NCI-H69 (cell line): ENCODE measurements at regions not wholly inside any gene's neighbourhood (a gene's known extent, or its start where the extent isn't known, plus 50 kb on each side); places are given as distances from the start of the nearest gene placed in this dataset.

Source experiments
- DNase-seq: peaks from one replicate; lab custom pipeline; 2025; lab: John Stamatoyannopoulos, UW

DNA sequence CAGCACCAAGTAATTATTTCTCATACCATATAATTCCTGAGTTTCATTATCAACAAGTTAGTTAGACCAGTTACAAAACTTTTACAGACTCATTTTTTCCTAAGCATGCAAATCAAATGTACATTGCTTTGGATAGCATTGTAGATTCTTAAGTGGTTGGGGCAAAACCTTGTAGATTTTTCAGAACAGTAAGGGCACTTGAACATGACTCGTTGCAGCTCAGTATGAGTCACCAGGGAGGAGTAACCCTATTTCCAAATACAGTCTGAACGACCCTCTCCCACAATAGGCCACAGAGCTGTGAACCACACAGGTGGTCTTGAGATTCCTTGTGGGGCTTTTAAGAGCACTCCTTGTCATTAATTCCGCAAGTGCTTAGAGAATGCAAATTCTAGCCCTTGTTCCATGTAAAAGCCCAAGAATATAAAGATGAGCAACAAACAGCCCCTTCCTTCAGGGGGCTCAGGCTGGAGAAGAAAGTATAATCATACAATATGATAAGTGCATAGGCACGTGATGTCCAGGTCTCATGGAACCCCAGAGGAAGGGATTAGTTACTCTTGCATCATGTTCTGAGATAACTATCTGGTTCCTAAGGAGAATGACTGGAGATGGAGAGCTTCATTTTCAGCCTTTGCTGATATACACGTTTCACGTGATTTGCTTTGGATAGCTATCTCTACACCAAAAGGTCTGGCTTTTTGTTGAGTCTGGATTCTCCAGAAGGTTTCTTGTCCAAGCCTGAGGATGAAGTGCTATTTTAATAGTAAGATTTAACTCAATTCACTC is 295.7 kb downstream of the KCNN2 start:
- no peak for DNase-seq

DNA sequence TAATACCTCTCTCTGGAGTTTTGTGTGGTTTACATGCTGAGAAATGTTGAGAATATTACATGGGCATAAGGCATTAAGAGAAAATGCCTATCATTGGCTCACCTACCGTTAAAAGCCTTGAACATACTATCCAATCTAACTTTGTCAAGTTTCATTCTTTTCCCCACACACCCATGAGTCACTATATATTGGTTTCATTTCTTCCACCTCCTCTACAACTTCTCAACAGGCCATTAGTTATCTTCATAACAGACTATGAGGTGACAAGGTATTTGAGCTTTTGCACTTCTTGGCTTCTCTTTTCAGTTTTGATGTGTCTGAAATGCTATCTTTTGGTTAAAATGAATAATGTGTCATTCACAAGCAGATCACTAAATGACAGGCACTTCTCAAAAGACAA is 288.0 kb downstream of the KCNN2 start:
- no peak for DNase-seq

DNA sequence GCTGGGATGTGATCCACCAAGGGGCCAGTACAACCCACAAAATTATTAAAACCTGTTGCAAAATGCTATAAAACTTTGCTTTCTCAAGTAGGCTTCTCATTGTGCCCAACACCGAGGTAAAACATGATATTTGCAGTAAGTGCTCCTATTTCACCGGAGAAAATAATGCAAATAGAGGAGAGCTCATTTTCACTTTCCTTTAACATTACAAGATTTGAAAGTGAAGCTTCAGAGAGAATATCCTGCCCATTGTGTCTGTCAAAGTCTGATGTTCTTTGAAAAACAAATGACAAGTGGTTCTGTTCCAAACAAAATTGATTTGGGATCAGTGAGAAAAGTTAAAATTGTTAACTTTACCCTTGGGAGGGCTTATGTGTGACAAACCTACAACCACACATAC is 287.1 kb downstream of the KCNN2 start:
- no peak for DNase-seq

DNA sequence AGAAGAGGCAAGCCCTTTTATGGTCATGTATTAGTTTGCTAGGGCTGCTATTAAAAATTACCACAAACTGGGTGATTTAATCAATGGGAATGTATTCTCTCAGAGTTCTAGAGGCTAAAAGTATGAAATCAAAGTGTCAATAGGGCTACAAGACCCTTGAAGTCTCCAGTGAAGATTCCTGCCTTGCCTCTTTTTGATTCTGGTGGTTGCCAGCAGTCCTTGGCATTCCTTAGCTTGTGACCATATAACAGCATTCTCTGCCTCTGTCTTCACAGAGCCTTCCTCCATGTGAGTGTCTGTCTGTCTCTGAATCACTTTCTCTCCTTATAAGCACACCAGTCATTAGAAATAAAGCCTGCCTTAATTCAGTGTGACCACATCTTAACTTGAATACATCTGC is 282.7 kb downstream of the KCNN2 start:
- DNase-seq = no peak

DNA sequence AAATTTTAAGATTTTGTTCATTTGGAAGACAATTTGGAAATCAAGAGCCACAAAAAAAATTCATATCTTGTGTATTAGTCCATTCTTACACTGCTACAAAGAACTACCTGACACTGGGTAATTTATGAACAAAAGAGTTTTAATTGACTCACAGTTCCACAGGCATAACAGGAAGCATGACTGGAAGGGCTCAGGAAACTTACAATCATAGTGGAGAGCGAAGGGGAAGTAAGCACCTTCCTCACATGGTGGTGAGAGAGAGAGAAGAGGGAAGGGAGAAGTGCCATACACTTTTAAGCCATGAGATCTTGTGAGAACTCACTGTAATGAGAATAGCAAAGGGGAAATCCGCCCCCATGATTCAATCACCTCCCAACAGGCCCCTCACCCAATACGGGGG is 274.4 kb downstream of the KCNN2 start:
- DNase-seq = no peak

DNA sequence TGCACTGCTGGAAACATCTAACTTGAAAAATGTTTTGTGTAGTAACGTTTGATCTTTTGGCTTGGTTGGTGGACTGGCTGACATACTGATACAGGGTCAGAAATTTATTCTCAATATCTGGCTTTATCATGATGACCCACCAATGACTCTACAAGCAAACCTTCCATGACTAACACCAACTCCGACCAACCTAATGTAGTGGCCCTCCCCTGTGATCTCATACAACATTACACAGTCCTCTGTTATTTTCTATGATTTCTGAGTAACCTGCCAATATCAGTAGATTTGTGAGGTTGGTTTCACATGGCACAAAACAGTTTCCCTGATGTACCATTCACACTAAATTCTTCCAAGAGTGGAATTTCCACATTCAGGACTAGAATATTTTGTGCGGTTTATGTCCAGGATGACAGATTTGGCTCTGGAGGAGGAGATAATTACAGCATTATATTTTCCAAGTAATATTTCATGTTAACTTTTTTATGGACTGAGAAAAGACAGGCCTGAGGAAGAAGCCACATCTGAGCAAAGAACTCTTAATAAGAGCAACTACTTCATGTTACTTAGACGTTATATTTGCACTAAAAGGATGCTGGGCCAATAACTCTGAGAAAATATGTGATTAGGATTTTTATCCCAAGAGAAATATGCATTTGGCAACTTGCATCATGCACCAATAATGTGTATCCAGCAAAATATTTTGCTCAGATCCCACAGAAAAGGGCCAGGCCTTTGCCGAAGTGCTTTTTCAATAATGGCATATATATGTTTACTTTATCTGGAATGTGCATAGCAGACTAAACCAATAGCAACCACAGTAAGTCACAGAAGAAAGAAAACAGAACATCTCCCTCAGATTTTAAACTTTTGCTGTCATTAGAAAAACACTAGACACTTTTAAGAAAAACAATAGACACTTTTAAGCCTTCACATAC is 273.4 kb downstream of the KCNN2 start:
- no peak for DNase-seq

DNA sequence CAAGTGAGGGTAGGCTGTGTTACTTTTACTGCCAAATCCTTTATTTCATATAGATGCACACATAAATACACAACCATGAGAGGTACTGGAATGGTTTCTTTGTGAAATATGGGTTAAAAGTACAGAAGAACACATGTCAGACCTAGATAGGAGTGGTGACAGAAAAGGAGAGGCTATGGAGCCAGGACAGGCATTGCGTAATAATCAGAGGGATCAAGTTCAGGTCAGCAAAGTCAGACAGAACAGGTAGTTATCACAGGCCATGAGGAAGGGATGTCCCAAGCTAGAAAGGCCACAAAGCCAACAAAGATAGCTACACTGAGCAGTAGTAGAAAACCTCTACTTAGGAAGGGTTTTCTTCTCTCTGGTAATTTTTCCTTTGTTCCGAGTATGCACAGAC is 272.6 kb downstream of the KCNN2 start:
- no peak for DNase-seq

DNA sequence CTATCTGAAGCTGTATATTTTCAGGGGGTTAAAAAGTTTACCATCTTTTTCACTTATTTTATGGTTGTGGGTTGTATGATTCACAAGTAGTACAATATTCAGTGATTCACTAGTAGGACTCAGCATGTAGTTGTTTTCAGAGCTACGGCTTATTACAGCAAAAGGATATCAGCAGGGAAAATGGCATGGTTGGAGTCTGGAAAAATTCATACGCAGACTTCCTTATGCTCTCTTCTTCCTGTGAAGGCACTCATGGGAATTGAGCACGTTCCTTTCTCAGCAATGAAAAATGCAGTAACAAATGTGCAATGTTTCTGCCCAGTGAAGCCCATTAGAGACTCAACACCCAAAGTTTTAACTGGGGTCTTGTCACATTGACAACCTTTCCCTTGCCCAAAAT is 250.5 kb downstream of the KCNN2 start:
- DNase-seq = no peak

DNA sequence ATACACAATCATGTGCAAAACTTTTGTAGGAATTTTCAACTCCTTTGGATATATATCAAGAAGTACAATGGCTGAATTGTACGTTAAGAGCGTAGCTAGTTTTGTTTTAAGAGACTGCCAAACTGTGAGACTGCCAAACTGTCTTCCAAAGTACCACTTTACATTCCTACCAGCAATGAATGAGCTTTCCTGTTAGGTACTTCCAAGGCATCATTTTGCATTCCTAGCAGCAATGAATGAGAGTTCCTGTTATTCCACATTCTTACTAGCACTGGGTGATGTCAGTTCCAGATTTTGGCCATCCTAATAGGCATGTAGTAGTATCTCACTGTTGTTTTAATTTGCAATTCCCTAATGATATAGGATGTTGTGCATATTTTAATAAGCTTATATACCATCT is 219.3 kb downstream of the KCNN2 start:
- no peak for DNase-seq

DNA sequence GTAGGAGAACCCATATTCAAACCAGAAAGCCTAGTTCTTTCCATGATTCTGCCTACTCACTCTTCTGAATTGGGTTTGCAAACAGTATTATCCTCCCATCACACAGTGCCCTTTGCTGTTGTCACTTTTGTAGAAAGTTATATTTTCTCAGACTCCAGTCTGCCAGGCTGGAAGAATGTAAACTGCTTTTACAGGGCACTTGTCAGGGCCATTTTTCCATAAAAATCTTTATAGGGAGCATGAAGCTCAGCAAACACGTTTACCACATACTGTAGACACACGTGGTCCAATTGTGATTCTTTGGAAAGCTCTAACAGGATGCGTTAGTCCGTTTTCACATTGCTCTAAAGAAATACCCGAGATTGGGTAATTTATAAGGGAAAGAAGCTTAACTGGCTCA is 204.0 kb downstream of the KCNN2 start:
- DNase-seq = no peak

DNA sequence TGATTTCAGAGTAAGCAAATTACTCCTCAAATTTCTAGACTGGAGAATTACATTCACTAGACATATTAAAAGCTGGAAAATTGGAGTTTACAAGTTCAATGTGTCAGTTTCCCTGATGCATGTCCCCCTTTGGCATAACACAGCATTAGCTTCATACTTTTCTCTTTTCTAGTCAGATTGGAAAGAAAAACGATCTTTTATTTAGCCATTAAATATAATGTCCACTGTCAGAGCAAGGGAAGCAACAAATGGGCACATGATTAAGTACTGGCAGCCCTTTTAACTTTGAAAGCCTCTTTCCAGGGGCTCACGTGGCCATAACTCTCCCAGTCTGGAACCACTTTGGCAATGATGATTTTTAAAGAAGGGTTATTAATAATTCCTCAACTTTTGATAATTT is 203.3 kb downstream of the KCNN2 start:
- no peak for DNase-seq

DNA sequence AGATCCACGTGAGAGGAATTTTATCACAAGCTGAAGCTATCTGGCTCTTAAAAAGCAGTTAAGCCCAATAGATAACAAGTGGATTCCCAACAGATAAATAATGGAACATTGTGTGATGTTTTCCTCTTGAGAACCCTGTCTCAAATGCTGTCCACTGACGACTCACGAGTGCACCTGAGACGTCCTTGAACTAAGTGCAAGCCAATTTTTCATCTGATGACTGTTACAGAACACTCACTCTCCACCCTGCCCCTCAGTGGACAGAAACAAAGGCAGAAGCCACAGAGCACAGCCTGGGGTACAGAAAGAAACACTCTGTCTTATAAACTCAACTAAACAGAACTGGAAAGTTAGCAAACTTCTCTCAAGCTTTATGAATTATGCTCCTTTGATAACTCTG is 199.5 kb downstream of the KCNN2 start:
- DNase-seq = no peak
